ENCODE measurements at regions not wholly inside any gene's neighbourhood (a gene's known extent, or its start where the extent isn't known, plus 50 kb on each side); places are given as distances from the start of the nearest gene placed in this dataset.

- Histone ChIP-seq H3K9me3 (ENCODE audit: control insufficient read depth in 1 of 2, low read length in 2 of 2) (no peaks in the 10 kb centered on the region), H3K27ac (ENCODE audit: low read length) (no peak overlapping the region), H3K4me3 (ENCODE audit: low read depth in 1 of 2, low read length in 2 of 2) (no peak overlapping the region), H3K36me3 (ENCODE audit: control insufficient read depth in 1 of 2, insufficient read depth in 2 of 2, low read length in 2 of 2) (no peaks in the 10 kb centered on the region), H3K4me1 (ENCODE audit: control insufficient read depth in 1 of 2, insufficient read depth in 2 of 2, low read length in 2 of 2) (no peaks in the 10 kb centered on the region), H3K27me3 (ENCODE audit: low read depth, low read length) (no peaks in the 10 kb centered on the region)
These were observed 1383.8 kb upstream of the MAP3K7 start for GRCh38 chr6:91970700-91971099.

GRCh38 chr6:91965872-91966271 is 1379.0 kb upstream of the MAP3K7 start:
- Histone ChIP-seq H3K4me3 (ENCODE audit: low read depth in 1 of 2, low read length in 2 of 2) (no peak overlapping the region), H3K9me3 (ENCODE audit: control insufficient read depth in 1 of 2, low read length in 2 of 2) (no peaks in the 10 kb centered on the region), H3K4me1 (ENCODE audit: control insufficient read depth in 1 of 2, insufficient read depth in 2 of 2, low read length in 2 of 2) (no peaks in the 10 kb centered on the region), H3K36me3 (ENCODE audit: control insufficient read depth in 1 of 2, insufficient read depth in 2 of 2, low read length in 2 of 2) (no peaks in the 10 kb centered on the region), H3K27me3 (ENCODE audit: low read depth, low read length) (no peaks in the 10 kb centered on the region), H3K27ac (ENCODE audit: low read length) (no peak overlapping the region)

GRCh38 chr6:91961671-91962070 is 1374.8 kb upstream of the MAP3K7 start:
- no peak overlapping the region for H3K4me3 ChIP-seq (ENCODE audit: low read depth in 1 of 2, low read length in 2 of 2)
- no peaks in the 10 kb centered on the region for H3K4me1 ChIP-seq (ENCODE audit: control insufficient read depth in 1 of 2, insufficient read depth in 2 of 2, low read length in 2 of 2)

GRCh38 chr6:91961236-91961635 is 1374.4 kb upstream of the MAP3K7 start:
- H3K9me3 ChIP-seq (ENCODE audit: control insufficient read depth in 1 of 2, low read length in 2 of 2) = peaks cover 0 to 5% of the 10 kb centered on the region in 2 donors
- no peaks in the 10 kb centered on the region for H3K27me3 ChIP-seq (ENCODE audit: low read depth, low read length)
- H3K27ac ChIP-seq (ENCODE audit: low read length) = no peak overlapping the region
- no peaks in the 10 kb centered on the region for H3K36me3 ChIP-seq (ENCODE audit: control insufficient read depth in 1 of 2, insufficient read depth in 2 of 2, low read length in 2 of 2)
- no peak overlapping the region for H3K4me3 ChIP-seq (ENCODE audit: low read depth in 1 of 2, low read length in 2 of 2)
- H3K4me1 ChIP-seq (ENCODE audit: control insufficient read depth in 1 of 2, insufficient read depth in 2 of 2, low read length in 2 of 2) = no peaks in the 10 kb centered on the region

More at GRCh38 chr6:91961671-91962070, 1374.8 kb upstream of the MAP3K7 start:
- Histone ChIP-seq H3K36me3 (ENCODE audit: control insufficient read depth in 1 of 2, insufficient read depth in 2 of 2, low read length in 2 of 2) (no peaks in the 10 kb centered on the region), H3K9me3 (ENCODE audit: control insufficient read depth in 1 of 2, low read length in 2 of 2) (peaks cover 0 to 5% of the 10 kb centered on the region in 2 donors), H3K27me3 (ENCODE audit: low read depth, low read length) (no peaks in the 10 kb centered on the region), H3K27ac (ENCODE audit: low read length) (no peak overlapping the region)

- H3K9me3 ChIP-seq (ENCODE audit: control insufficient read depth in 1 of 2, low read length in 2 of 2) = peaks cover 0 to 9% of the 10 kb centered on the region in 2 donors
- no peak overlapping the region for H3K27ac ChIP-seq (ENCODE audit: low read length)
- no peak overlapping the region for H3K4me3 ChIP-seq (ENCODE audit: low read depth in 1 of 2, low read length in 2 of 2)
- no peaks in the 10 kb centered on the region for H3K36me3 ChIP-seq (ENCODE audit: control insufficient read depth in 1 of 2, insufficient read depth in 2 of 2, low read length in 2 of 2)
- H3K4me1 ChIP-seq (ENCODE audit: control insufficient read depth in 1 of 2, insufficient read depth in 2 of 2, low read length in 2 of 2) = no peaks in the 10 kb centered on the region
- H3K27me3 ChIP-seq (ENCODE audit: low read depth, low read length) = no peaks in the 10 kb centered on the region
These were observed 1355.0 kb upstream of the MAP3K7 start for GRCh38 chr6:91941838-91942237.

- Histone ChIP-seq H3K4me3 (ENCODE audit: low read depth in 1 of 2, low read length in 2 of 2) (no peak overlapping the region), H3K27me3 (ENCODE audit: low read depth, low read length) (no peaks in the 10 kb centered on the region), H3K4me1 (ENCODE audit: control insufficient read depth in 1 of 2, insufficient read depth in 2 of 2, low read length in 2 of 2) (no peaks in the 10 kb centered on the region), H3K36me3 (ENCODE audit: control insufficient read depth in 1 of 2, insufficient read depth in 2 of 2, low read length in 2 of 2) (no peaks in the 10 kb centered on the region), H3K9me3 (ENCODE audit: control insufficient read depth in 1 of 2, low read length in 2 of 2) (peaks cover 0 to 5% of the 10 kb centered on the region in 2 donors), H3K27ac (ENCODE audit: low read length) (no peak overlapping the region)
These were observed 1353.9 kb upstream of the MAP3K7 start for GRCh38 chr6:91940801-91941200.

GRCh38 chr6:91926827-91927226 is 1340.0 kb upstream of the MAP3K7 start:
- no peaks in the 10 kb centered on the region for H3K27me3 ChIP-seq (ENCODE audit: low read depth, low read length)
- H3K36me3 ChIP-seq (ENCODE audit: control insufficient read depth in 1 of 2, insufficient read depth in 2 of 2, low read length in 2 of 2) = no peaks in the 10 kb centered on the region
- H3K4me1 ChIP-seq (ENCODE audit: control insufficient read depth in 1 of 2, insufficient read depth in 2 of 2, low read length in 2 of 2) = no peaks in the 10 kb centered on the region
- H3K27ac ChIP-seq (ENCODE audit: low read length) = no peak overlapping the region
- peaks cover 0 to 7% of the 10 kb centered on the region in 2 donors for H3K9me3 ChIP-seq (ENCODE audit: control insufficient read depth in 1 of 2, low read length in 2 of 2)
- H3K4me3 ChIP-seq (ENCODE audit: low read depth in 1 of 2, low read length in 2 of 2) = no peak overlapping the region

GRCh38 chr6:91926361-91926760 is 1339.5 kb upstream of the MAP3K7 start:
- no peaks in the 10 kb centered on the region for H3K4me1 ChIP-seq (ENCODE audit: control insufficient read depth in 1 of 2, insufficient read depth in 2 of 2, low read length in 2 of 2)
- no peak overlapping the region for H3K27ac ChIP-seq (ENCODE audit: low read length)
- no peaks in the 10 kb centered on the region for H3K36me3 ChIP-seq (ENCODE audit: control insufficient read depth in 1 of 2, insufficient read depth in 2 of 2, low read length in 2 of 2)
- H3K9me3 ChIP-seq (ENCODE audit: control insufficient read depth in 1 of 2, low read length in 2 of 2) = peaks cover 0 to 7% of the 10 kb centered on the region in 2 donors
- no peak overlapping the region for H3K4me3 ChIP-seq (ENCODE audit: low read depth in 1 of 2, low read length in 2 of 2)
- no peaks in the 10 kb centered on the region for H3K27me3 ChIP-seq (ENCODE audit: low read depth, low read length)

GRCh38 chr6:91911945-91912344 is 1325.1 kb upstream of the MAP3K7 start:
- peaks cover 0 to 2% of the 10 kb centered on the region in 2 donors for H3K9me3 ChIP-seq (ENCODE audit: control insufficient read depth in 1 of 2, low read length in 2 of 2)
- H3K4me3 ChIP-seq (ENCODE audit: low read depth in 1 of 2, low read length in 2 of 2) = no peak overlapping the region
- no peak overlapping the region for H3K27ac ChIP-seq (ENCODE audit: low read length)
- H3K4me1 ChIP-seq (ENCODE audit: control insufficient read depth in 1 of 2, insufficient read depth in 2 of 2, low read length in 2 of 2) = no peaks in the 10 kb centered on the region
- no peaks in the 10 kb centered on the region for H3K36me3 ChIP-seq (ENCODE audit: control insufficient read depth in 1 of 2, insufficient read depth in 2 of 2, low read length in 2 of 2)
- H3K27me3 ChIP-seq (ENCODE audit: low read depth, low read length) = no peaks in the 10 kb centered on the region

GRCh38 chr6:91904586-91905164 is 1317.8 kb upstream of the MAP3K7 start:
- no peak overlapping the region for H3K4me3 ChIP-seq (ENCODE audit: low read depth in 1 of 2, low read length in 2 of 2)
- H3K36me3 ChIP-seq (ENCODE audit: control insufficient read depth in 1 of 2, insufficient read depth in 2 of 2, low read length in 2 of 2) = no peaks in the 10 kb centered on the region
- no peaks in the 10 kb centered on the region for H3K9me3 ChIP-seq (ENCODE audit: control insufficient read depth in 1 of 2, low read length in 2 of 2)
- no peak overlapping the region for H3K27ac ChIP-seq (ENCODE audit: low read length)
- no peaks in the 10 kb centered on the region for H3K27me3 ChIP-seq (ENCODE audit: low read depth, low read length)
- H3K4me1 ChIP-seq (ENCODE audit: control insufficient read depth in 1 of 2, insufficient read depth in 2 of 2, low read length in 2 of 2) = no peaks in the 10 kb centered on the region

GRCh38 chr6:91895599-91896285 is 1308.9 kb upstream of the MAP3K7 start:
- Histone ChIP-seq H3K36me3 (ENCODE audit: control insufficient read depth in 1 of 2, insufficient read depth in 2 of 2, low read length in 2 of 2) (no peaks in the 10 kb centered on the region), H3K4me3 (ENCODE audit: low read depth in 1 of 2, low read length in 2 of 2) (no peak overlapping the region), H3K9me3 (ENCODE audit: control insufficient read depth in 1 of 2, low read length in 2 of 2) (peaks cover 0 to 8% of the 10 kb centered on the region in 2 donors), H3K27ac (ENCODE audit: low read length) (no peak overlapping the region), H3K27me3 (ENCODE audit: low read depth, low read length) (no peaks in the 10 kb centered on the region), H3K4me1 (ENCODE audit: control insufficient read depth in 1 of 2, insufficient read depth in 2 of 2, low read length in 2 of 2) (no peaks in the 10 kb centered on the region)

All from muscle layer of duodenum (tissue), 2 donors.